Neural cell (in vitro differentiated cells): ENCODE measurements at regions not wholly inside any gene's neighbourhood (a gene's known extent, or its start where the extent isn't known, plus 50 kb on each side); places are given as distances from the start of the nearest gene placed in this dataset.
"Not testable (repeated sequence)": the region's sequence is repeated elsewhere in the genome, so short reads cannot be mapped to it uniquely, and the experiment has no call there.

Source experiments
- H2AFZ ChIP-seq: fragments of 200-600, 300-800 bp; sonication (generic), shearing (Covaris generic); 2 replicates; pipeline ENCODE4 v1.6.0; 2014; ENCODE audit warnings: low read depth, mild to moderate bottlenecking, antibody characterized with exemption, low read length, moderate library complexity
- H3F3A ChIP-seq: fragments of 200-600 bp; shearing (Covaris generic); 2 replicates; pipeline ENCODE4 v1.6.1; 2016; ENCODE audit warnings: mild to moderate bottlenecking, moderate library complexity, mixed read lengths, antibody characterized with exemption, low read length; ENCODE audit not compliant: insufficient read depth, poor library complexity, severe bottlenecking
- H3K27ac ChIP-seq: fragments of 200-600, 300-800 bp; sonication (generic), shearing (Covaris generic); 2 replicates; pipeline ENCODE4 v1.5.1; 2014; ENCODE audit warnings: mild to moderate bottlenecking, low read length, moderate library complexity
- H3K27me3 ChIP-seq: fragments of 300-800, 200-600 bp; sonication (generic), shearing (Covaris generic); 2 replicates; pipeline ENCODE4 v1.6.0; 2014; ENCODE audit warnings: mild to moderate bottlenecking, low read depth, low read length, moderate library complexity; ENCODE audit not compliant: insufficient read depth
- H3K36me3 ChIP-seq: fragments of 300-800, 200-600 bp; sonication (generic), shearing (Covaris generic); 2 replicates; pipeline ENCODE4 v1.5.1; 2014; ENCODE audit warnings: mild to moderate bottlenecking, antibody characterized with exemption, low read length, moderate library complexity; ENCODE audit not compliant: insufficient read depth
- H3K4me2 ChIP-seq: fragments of 300-800, 200-600 bp; sonication (generic), shearing (Covaris generic); 2 replicates; pipeline ENCODE4 v1.6.0; 2014; ENCODE audit warnings: mild to moderate bottlenecking, low read length
- H3K4me3 ChIP-seq: fragments of 300-800, 200-600 bp; sonication (generic), shearing (Covaris generic); 2 replicates; pipeline ENCODE4 v1.5.1; 2014; ENCODE audit warnings: mild to moderate bottlenecking, low read length, moderate library complexity
- H3K79me2 ChIP-seq: fragments of 200-600 bp; shearing (Covaris generic); replicated peaks from 2 replicates; pipeline ENCODE4 v1.6.0; 2014; ENCODE audit warnings: mild to moderate bottlenecking, low read length, moderate library complexity; ENCODE audit not compliant: insufficient read depth
- H3K9ac ChIP-seq: fragments of 300-800, 200-600 bp; sonication (generic), shearing (Covaris generic); 2 replicates; pipeline ENCODE4 v1.6.1; 2016; ENCODE audit warnings: mild to moderate bottlenecking, low read length, mixed read lengths
- H3K9me2 ChIP-seq: fragments of 200-600 bp; shearing (Covaris generic); 2 replicates; pipeline ENCODE4 v1.6.1; 2016; ENCODE audit warnings: mild to moderate bottlenecking, low read length, mixed read lengths; ENCODE audit not compliant: insufficient read depth
- H3K9me3 ChIP-seq: fragments of 200-600, 300-800 bp; sonication (generic), shearing (Covaris generic); 2 replicates; pipeline ENCODE4 v1.6.1; 2016; ENCODE audit warnings: mild to moderate bottlenecking, mixed run types, low read length, moderate library complexity, mixed read lengths
- H4K20me1 ChIP-seq: fragments of 200-600 bp; shearing (Covaris generic); 2 replicates; pipeline ENCODE4 v1.6.1; 2016; ENCODE audit warnings: mild to moderate bottlenecking, mixed run types; ENCODE audit not compliant: insufficient read depth
- CTCF ChIP-seq: fragments of 450-650 bp; IDR thresholded peaks from 2 replicates; pipeline ENCODE4 v1.5.1; 2014; ENCODE audit warnings: antibody characterized with exemption, mild to moderate bottlenecking, moderate library complexity; ENCODE audit not compliant: poor library complexity, severe bottlenecking
- MXI1 ChIP-seq: fragments of 450-650 bp; conservative IDR thresholded peaks from 2 replicates; pipeline ENCODE4 v1.6.1; 2014; ENCODE audit warnings: antibody characterized with exemption, mild to moderate bottlenecking; ENCODE audit not compliant: poor library complexity, severe bottlenecking
- POLR2AphosphoS5 ChIP-seq: IDR thresholded peaks from 2 replicates; pipeline ENCODE4 v1.6.1; 2012
- RAD21 ChIP-seq: fragments of 450-650 bp; conservative IDR thresholded peaks from 2 replicates; pipeline ENCODE4 v1.6.1; 2014; ENCODE audit warnings: antibody characterized with exemption, mild to moderate bottlenecking, moderate library complexity
- SMC3 ChIP-seq: fragments of 450-650 bp; conservative IDR thresholded peaks from 2 replicates; pipeline ENCODE4 v1.6.1; 2014; ENCODE audit warnings: antibody characterized with exemption, mild to moderate bottlenecking, moderate library complexity; ENCODE audit not compliant: poor library complexity
- TAF1 ChIP-seq: IDR thresholded peaks from 2 replicates; pipeline ENCODE4 v1.6.1; 2012; ENCODE audit warnings: low read depth

- Histone ChIP-seq H4K20me1 (no peaks in the 10 kb centered on the region), H2AFZ (no peak overlapping the region), H3K9ac (no peak overlapping the region), H3K27ac (no peak overlapping the region), H3K4me2 (no peak overlapping the region), H3K27me3 (no peaks in the 10 kb centered on the region), H3K4me3 (no peak overlapping the region), H3K9me3 (peaks cover 3% of the 10 kb centered on the region), H3K79me2 (no peaks in the 10 kb centered on the region), H3K9me2 (no peaks in the 10 kb centered on the region), H3F3A (no peaks in the 10 kb centered on the region), H3K36me3 (no peaks in the 10 kb centered on the region)
- TF ChIP-seq CTCF (no peak), TAF1 (no peak), POLR2AphosphoS5 (no peak)
Measured at GRCh38 chr4:11069581-11070211, 359.0 kb downstream of the HS3ST1 start.

GRCh38 chr4:11069083-11069482, 359.6 kb downstream of the HS3ST1 start:
- Histone ChIP-seq H3K4me3 (no peak overlapping the region), H3K79me2 (no peaks in the 10 kb centered on the region), H3K9me2 (no peaks in the 10 kb centered on the region), H3K27me3 (no peaks in the 10 kb centered on the region), H3K27ac (no peak overlapping the region), H2AFZ (no peak overlapping the region), H3K9ac (no peak overlapping the region), H3K9me3 (peaks cover 3% of the 10 kb centered on the region), H3K36me3 (no peaks in the 10 kb centered on the region), H4K20me1 (no peaks in the 10 kb centered on the region), H3F3A (no peaks in the 10 kb centered on the region), H3K4me2 (no peak overlapping the region)
- TF ChIP-seq MXI1 (no peak), CTCF (no peak), POLR2AphosphoS5 (no peak), RAD21 (no peak), TAF1 (no peak), SMC3 (no peak)

- H3K4me2 ChIP-seq, H3K27ac ChIP-seq, H3K36me3 ChIP-seq, H4K20me1 ChIP-seq, H3K27me3 ChIP-seq, H2AFZ ChIP-seq, H3K9ac ChIP-seq, H3K9me3 ChIP-seq, H3K79me2 ChIP-seq, H3K9me2 ChIP-seq, H3F3A ChIP-seq, H3K4me3 ChIP-seq: not testable (repeated sequence)
Measured at GRCh38 chr4:11066584-11066983, 362.1 kb downstream of the HS3ST1 start.

- H3K9me3 ChIP-seq, H3K4me2 ChIP-seq, H3K36me3 ChIP-seq, H3K4me3 ChIP-seq, H3K79me2 ChIP-seq, H2AFZ ChIP-seq, H4K20me1 ChIP-seq, H3F3A ChIP-seq, H3K27me3 ChIP-seq, H3K27ac ChIP-seq, H3K9ac ChIP-seq, H3K9me2 ChIP-seq: not testable (repeated sequence)
Measured at GRCh38 chr4:11060637-11061036, 368.1 kb downstream of the HS3ST1 start.

GRCh38 chr4:11054937-11055336, 370.4 kb upstream of the CLNK start:
- not testable (repeated sequence) for H3K9me2 ChIP-seq, H3K4me3 ChIP-seq, H3K79me2 ChIP-seq, H3K27ac ChIP-seq, H3F3A ChIP-seq, H3K4me2 ChIP-seq, H3K36me3 ChIP-seq, H3K27me3 ChIP-seq, H3K9ac ChIP-seq, H4K20me1 ChIP-seq, H2AFZ ChIP-seq, H3K9me3 ChIP-seq
